Subcutaneous abdominal adipose tissue (tissue), 5 donors: ENCODE measurements at regions not wholly inside any gene's neighbourhood (a gene's known extent, or its start where the extent isn't known, plus 50 kb on each side); places are given as distances from the start of the nearest gene placed in this dataset.
A peak's percentile ranks its signal among the peaks of the same experiment; 100 is the strongest.

Experiments used
- H3K27ac ChIP-seq: one replicate; pipeline ENCODE4 v1.7.0; 2013; ENCODE audit warnings: low read depth, mild to moderate bottlenecking, inconsistent platforms, low read length, moderate library complexity
- H3K27me3 ChIP-seq, 5 donors: one replicate each; pipeline ENCODE4 v1.7.0; 2013; ENCODE audit warnings: low read length in 5 of 5, inconsistent platforms in 1 of 5; ENCODE audit not compliant: control insufficient read depth in 5 of 5, insufficient read depth in 4 of 5
- H3K36me3 ChIP-seq, 5 donors: one replicate each; pipeline ENCODE4 v1.7.0; 2013; ENCODE audit warnings: low read length in 5 of 5; ENCODE audit not compliant: control insufficient read depth in 5 of 5, insufficient read depth in 5 of 5
- H3K4me1 ChIP-seq, 5 donors: one replicate each; pipeline ENCODE4 v1.7.0; 2013; ENCODE audit warnings: low read length in 5 of 5, mild to moderate bottlenecking in 3 of 5, moderate library complexity in 1 of 5; ENCODE audit not compliant: control insufficient read depth in 5 of 5, insufficient read depth in 5 of 5
- H3K4me3 ChIP-seq, 5 donors: one replicate each; pipeline ENCODE4 v1.7.0; 2013; ENCODE audit warnings: low read length in 5 of 5, low read depth in 1 of 5
- H3K9ac ChIP-seq, 5 donors: one replicate each; pipeline ENCODE4 v1.7.0; 2013; ENCODE audit warnings: low read length in 5 of 5, mild to moderate bottlenecking in 4 of 5, moderate library complexity in 3 of 5
- H3K9me3 ChIP-seq, 5 donors: one replicate each; pipeline ENCODE4 v1.7.0; 2013; ENCODE audit warnings: low read length in 5 of 5; ENCODE audit not compliant: control insufficient read depth in 5 of 5
- donor health status: healthy.
- donor health status: healthy.
- donor health status: healthy.
- donor health status: healthy.
- donor health status: healthy.

DNA sequence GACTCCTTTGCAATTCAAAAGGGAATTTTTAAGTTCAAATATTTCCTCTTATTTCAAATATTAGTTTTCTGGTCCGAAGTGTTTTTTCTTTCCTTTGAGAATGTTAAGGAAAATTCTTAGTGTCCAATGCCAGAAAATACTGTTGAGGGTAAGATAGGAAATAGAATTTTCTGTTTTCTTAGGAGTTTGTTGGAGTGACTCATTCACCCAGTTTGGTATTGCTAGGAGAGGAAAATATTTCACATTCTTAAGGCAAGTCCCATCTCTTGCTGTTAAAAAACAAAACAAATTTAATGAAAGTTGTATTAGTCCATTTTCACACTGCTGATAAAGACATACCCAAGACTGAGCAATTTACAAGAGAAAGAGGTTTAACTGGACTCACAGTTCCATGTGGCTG is 349.2 kb upstream of the ADAMTSL1 start:
- H3K9ac ChIP-seq: no peak overlapping the region
- no peaks in the 10 kb centered on the region for H3K9me3 ChIP-seq
- no peaks in the 10 kb centered on the region for H3K36me3 ChIP-seq
- H3K27me3 ChIP-seq: no peaks in the 10 kb centered on the region
- H3K27ac ChIP-seq: no peak overlapping the region
- H3K4me3 ChIP-seq: no peak overlapping the region
- peaks cover 0 to 15% (median 5%) of the 10 kb centered on the region in 5 donors for H3K4me1 ChIP-seq

DNA sequence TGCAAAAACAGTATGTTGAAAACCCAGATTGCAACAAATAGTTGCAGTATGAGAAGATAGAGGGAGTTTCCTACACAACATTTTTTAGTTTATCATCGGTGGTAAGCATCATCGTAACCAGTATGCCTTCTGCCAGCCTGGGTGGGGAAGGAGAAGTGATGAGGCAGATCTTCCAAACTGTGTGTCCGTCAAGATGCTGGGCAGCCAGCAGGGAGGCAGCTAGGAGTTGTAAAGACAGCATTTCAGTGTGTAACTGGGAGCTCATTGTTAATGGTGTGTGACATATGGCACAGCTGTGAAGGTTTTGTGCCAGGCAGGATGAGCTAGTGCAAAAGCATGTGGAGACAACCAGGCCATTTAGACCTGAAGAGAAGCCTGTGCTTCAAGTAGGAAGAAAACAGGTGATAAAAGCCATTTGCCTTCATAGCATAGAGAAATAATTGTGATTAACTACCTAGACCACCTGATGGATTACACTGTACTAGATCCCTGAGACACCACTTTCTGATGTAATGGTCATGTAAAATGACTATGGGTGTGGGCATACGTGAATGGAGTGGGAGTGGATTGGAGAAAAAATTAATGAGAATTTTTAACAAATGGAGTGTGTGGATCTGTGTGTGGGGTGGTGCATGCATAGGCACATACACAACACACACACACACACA is 347.0 kb upstream of the ADAMTSL1 start:
- Histone ChIP-seq H3K27ac (no peak overlapping the region), H3K4me3 (peak overlapping the region in 1 of 5 donors; percentile 41), H3K9ac (no peak overlapping the region), H3K36me3 (no peaks in the 10 kb centered on the region), H3K27me3 (no peaks in the 10 kb centered on the region), H3K9me3 (no peaks in the 10 kb centered on the region), H3K4me1 (peaks cover 0 to 15% (median 5%) of the 10 kb centered on the region in 5 donors)

DNA sequence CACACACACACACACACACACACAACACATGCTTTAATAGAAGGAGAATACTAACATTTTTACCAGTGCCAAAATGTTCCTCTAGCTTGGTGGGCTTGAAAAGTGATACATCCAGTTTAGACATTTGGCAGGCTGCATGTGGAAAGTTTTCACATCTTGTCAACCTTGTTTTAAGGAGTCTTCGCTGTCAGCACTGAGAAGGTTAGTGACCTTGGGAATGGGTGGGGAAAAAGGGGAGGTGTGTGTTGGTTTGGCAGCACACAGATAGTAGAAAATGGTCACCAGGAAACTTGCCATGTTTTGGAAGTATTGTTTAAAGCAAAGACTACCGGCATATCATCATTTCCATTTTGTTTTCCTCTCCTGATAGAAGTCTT is 346.5 kb upstream of the ADAMTSL1 start:
- H3K9me3 ChIP-seq: no peaks in the 10 kb centered on the region
- H3K27me3 ChIP-seq: no peaks in the 10 kb centered on the region
- H3K4me3 ChIP-seq: no peak overlapping the region
- no peak overlapping the region for H3K27ac ChIP-seq
- no peaks in the 10 kb centered on the region for H3K36me3 ChIP-seq
- peaks cover 0 to 17% (median 5%) of the 10 kb centered on the region in 5 donors for H3K4me1 ChIP-seq
- H3K9ac ChIP-seq: no peak overlapping the region

DNA sequence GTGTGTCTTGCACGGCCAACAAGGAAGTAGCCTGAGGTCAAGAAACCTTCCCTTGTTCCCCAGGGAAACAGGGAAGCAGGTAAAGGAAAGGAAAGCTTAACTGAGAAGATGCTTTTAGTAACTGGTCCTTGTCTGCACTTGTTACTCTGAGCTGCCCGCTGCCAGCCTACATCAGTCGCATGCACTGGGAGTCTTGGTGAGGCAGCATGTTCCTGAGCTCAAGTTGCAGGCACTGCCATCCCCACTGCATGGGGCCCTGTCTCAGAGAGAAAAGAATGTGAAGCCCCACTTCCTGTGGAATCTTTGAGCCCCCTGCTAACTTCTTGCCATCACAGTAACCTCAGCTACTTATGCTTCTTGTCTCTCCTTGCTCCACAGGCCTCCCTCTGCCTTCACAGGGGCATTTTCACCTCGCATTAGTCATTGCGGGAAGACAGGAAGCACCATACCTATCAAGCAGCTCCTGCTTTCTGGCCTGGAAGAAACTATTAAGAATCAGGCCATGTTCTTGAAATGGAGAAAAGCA is 344.1 kb upstream of the ADAMTSL1 start:
- Histone ChIP-seq H3K4me3 (no peak overlapping the region), H3K9ac (no peak overlapping the region), H3K27me3 (no peaks in the 10 kb centered on the region), H3K4me1 (peaks cover 0 to 24% (median 5%) of the 10 kb centered on the region in 5 donors), H3K9me3 (no peaks in the 10 kb centered on the region), H3K27ac (no peak overlapping the region), H3K36me3 (no peaks in the 10 kb centered on the region)

DNA sequence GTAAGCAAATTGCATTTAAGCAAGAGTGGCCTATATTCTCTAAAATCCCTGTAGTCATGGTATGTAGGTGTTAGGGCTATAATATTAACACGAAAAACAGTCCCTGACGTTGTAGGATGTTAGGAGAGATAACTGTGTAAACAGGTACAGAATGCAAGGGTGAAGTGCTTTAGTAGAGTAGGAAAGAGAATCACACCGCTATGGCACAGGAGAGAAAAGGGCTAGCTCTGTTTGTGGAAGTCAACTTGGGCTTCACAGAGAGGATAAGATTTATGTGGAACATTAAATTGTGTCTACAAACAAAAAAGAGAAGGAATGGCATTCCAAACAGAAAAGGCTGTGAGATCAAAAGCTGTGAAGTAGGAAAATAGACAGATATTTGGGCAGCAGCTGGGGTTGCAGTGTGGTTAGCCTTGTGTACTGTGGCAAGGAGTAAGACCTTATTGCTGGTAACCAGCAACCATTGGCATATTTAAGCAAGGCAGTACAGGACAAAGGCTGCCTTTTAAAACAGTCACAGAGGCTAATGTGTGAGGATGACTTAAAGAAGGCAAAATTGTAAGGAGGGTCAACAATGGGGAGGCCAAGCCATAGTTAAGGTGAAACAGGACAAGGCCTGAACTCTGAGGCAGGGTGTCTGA is 337.5 kb upstream of the ADAMTSL1 start:
- H3K27ac ChIP-seq: no peak overlapping the region
- peaks cover 0 to 33% (median 7%) of the 10 kb centered on the region in 5 donors for H3K4me1 ChIP-seq
- H3K4me3 ChIP-seq: no peak overlapping the region
- no peaks in the 10 kb centered on the region for H3K9me3 ChIP-seq
- H3K36me3 ChIP-seq: no peaks in the 10 kb centered on the region
- no peaks in the 10 kb centered on the region for H3K27me3 ChIP-seq
- H3K9ac ChIP-seq: no peak overlapping the region

DNA sequence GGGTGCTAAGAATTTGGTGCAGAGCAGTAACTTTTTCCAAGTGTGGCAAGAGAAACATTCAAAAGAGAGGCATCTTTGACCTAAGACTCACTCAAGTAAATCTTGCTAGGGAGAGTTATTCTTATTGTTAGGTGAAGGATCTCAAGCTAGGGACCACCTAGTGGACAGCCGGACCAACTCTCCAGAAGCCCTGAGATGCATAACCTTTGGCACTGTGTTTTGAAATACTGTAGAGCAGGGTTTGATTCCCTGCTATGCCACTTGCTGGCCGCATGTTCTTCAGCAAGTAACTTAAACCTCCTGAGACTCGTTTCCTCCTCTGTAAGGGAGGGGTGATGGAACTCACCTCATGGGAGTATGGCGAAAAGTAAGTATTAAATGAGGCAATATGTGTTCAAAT is 336.1 kb upstream of the ADAMTSL1 start:
- no peaks in the 10 kb centered on the region for H3K36me3 ChIP-seq
- H3K27me3 ChIP-seq: no peaks in the 10 kb centered on the region
- H3K4me1 ChIP-seq: peaks cover 0 to 27% (median 7%) of the 10 kb centered on the region in 5 donors
- H3K9ac ChIP-seq: no peak overlapping the region
- H3K4me3 ChIP-seq: no peak overlapping the region
- H3K9me3 ChIP-seq: no peaks in the 10 kb centered on the region
- no peak overlapping the region for H3K27ac ChIP-seq

DNA sequence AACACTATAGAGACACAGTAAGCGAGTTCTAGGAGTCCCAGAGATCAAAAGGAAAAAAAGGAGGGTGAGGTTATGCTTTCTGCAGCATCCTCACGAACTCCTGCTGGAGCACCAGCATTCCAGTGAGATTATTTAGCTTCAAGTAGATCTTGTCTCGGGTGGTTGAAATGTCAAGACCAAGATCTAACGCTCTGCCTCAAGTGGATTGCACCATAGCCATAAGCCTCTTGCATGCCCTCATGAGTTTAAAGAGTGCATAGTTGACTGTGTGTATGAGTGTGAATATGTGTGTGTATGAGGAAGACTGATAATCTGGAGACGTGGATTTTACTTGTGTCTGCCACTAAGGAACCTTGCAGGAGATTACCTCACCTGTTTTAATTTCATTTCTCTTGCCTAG is 335.3 kb upstream of the ADAMTSL1 start:
- no peak overlapping the region for H3K4me3 ChIP-seq
- no peaks in the 10 kb centered on the region for H3K27me3 ChIP-seq
- no peak overlapping the region for H3K27ac ChIP-seq
- no peaks in the 10 kb centered on the region for H3K9me3 ChIP-seq
- H3K36me3 ChIP-seq: no peaks in the 10 kb centered on the region
- no peak overlapping the region for H3K9ac ChIP-seq
- peaks cover 0 to 23% (median 7%) of the 10 kb centered on the region in 5 donors for H3K4me1 ChIP-seq

DNA sequence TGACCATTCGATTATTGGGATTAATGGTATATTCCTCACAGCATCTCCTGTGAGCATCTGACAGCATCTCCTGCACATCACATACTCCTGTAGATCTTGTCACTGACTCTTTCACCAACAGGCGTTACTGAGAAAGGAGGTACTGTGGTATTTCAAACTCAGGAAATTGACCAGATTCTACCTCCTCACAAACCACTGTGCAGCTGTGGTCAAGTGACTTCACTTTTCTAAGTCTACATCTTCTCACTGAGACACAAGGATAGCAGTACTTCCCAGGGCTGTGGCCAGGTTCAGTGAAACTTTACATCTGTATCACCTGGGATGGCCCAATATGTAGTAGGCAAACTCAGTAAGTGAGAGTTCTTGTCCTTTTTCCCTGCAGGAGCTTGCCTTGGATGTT is 332.3 kb upstream of the ADAMTSL1 start:
- H3K9me3 ChIP-seq: no peaks in the 10 kb centered on the region
- H3K4me3 ChIP-seq: no peak overlapping the region
- no peak overlapping the region for H3K27ac ChIP-seq
- peaks cover 0 to 20% (median 7%) of the 10 kb centered on the region in 5 donors for H3K4me1 ChIP-seq
- no peaks in the 10 kb centered on the region for H3K27me3 ChIP-seq
- no peaks in the 10 kb centered on the region for H3K36me3 ChIP-seq
- H3K9ac ChIP-seq: no peak overlapping the region

DNA sequence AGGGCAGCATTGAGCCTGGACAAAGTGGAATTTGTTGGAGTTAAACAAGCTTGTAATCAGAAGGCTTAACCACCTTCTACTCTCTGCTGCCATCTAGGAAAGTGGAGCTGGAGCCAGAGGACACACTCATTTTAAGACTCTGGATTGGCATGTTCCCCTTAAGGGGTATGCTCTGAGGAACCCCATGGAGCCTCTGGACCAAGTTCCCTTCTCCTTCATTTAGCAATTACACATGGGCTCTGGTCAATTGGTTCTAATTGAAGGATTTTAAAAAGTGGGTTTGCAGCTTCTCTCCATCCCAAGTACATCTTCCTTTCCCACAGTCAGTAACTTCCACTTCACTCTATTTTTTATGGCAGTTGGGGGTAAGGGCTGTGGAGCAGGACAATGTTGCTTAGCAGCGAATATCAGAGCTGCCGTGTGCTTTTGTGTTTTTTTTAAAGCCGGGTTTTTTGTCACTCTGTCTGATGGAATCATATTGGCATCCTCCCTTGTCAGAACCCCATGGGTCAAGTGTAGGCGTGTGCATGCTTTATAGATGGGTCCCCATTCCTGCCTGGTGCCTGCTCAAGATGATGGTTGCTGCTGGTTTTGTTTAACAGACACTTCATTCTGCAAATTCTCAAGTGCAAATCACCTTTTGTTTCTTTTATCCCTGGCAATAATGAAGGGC is 330.7 kb upstream of the ADAMTSL1 start:
- Histone ChIP-seq H3K9ac (no peak overlapping the region), H3K9me3 (no peaks in the 10 kb centered on the region), H3K27ac (no peak overlapping the region), H3K4me1 (peaks cover 0 to 11% (median 6%) of the 10 kb centered on the region in 5 donors), H3K27me3 (no peaks in the 10 kb centered on the region), H3K36me3 (no peaks in the 10 kb centered on the region), H3K4me3 (no peak overlapping the region)

DNA sequence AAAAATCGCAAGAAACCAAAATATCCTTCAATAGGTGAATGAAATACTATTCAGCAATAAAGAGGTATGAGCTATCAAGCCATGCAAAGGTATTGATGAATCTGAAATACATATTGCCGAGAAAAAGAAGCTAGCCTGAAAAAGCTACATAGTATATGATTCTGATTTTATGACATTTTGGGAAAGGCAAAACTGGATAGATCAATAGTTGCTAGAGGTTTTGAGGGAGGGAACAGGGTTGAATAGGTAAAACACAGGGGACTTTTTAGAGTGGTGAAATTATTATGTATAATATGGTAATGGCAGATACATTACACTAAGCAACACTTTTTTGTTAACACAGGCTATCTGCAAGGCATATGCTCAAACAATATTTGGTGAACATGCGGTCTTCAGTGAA is 327.6 kb upstream of the ADAMTSL1 start:
- H3K27ac ChIP-seq: no peak overlapping the region
- no peak overlapping the region for H3K4me3 ChIP-seq
- H3K36me3 ChIP-seq: no peaks in the 10 kb centered on the region
- no peak overlapping the region for H3K9ac ChIP-seq
- H3K4me1 ChIP-seq: no peaks in the 10 kb centered on the region
- H3K27me3 ChIP-seq: no peaks in the 10 kb centered on the region
- no peaks in the 10 kb centered on the region for H3K9me3 ChIP-seq
